Astrocyte of the cerebellum (primary cell): ENCODE measurements at regions not wholly inside any gene's neighbourhood (a gene's known extent, or its start where the extent isn't known, plus 50 kb on each side); places are given as distances from the start of the nearest gene placed in this dataset.

Experiments used
- DNase-seq: peaks from one replicate; pipeline ENCODE4 v3.0.0-alpha.2; 2011; ENCODE audit warnings: low read depth
- H3K4me3 ChIP-seq: 2 replicates; pipeline ENCODE4 v1.5.1; 2011; ENCODE audit warnings: mild to moderate bottlenecking, low read depth, low read length, moderate library complexity
- CTCF ChIP-seq: IDR thresholded peaks from 2 replicates; pipeline ENCODE4 v1.5.1; 2012; ENCODE audit warnings: low read length, low read depth, moderate library complexity, mild to moderate bottlenecking; ENCODE audit errors: missing control alignments
- in situ Hi-C: cut with HindIII; loops from 2 replicates; pipeline ENCODE4 v1.10.0; 2017; ENCODE audit warnings: low sequenced_read_pairs

DNA sequence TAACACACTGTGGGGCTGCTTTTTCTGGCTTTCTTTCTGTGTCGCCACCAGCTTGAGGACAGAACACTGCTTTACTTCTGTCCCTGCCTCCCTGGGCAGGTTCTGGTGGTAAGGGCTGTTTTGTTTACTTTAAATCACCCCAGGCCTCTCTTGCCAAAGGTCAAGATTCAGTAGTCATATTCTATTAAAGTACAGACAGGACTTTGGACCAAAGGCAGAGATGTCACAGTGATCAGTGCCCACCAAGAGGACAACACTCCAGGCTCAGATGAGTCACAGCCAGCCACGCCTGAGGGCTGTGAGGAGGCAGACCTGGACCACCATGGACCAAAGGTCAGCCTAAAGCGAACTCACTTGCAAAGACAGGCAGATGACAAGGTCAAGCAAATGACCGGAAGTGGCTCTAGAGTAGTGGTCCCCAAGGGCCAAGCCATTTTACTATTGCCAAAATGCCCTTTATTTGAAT lies 200.0 kb downstream of the RHOU start:
- no peak for DNase-seq
- in situ Hi-C loops: no loop called here
- TF ChIP-seq CTCF: no peak
- H3K4me3 ChIP-seq: no peak overlapping the region

DNA sequence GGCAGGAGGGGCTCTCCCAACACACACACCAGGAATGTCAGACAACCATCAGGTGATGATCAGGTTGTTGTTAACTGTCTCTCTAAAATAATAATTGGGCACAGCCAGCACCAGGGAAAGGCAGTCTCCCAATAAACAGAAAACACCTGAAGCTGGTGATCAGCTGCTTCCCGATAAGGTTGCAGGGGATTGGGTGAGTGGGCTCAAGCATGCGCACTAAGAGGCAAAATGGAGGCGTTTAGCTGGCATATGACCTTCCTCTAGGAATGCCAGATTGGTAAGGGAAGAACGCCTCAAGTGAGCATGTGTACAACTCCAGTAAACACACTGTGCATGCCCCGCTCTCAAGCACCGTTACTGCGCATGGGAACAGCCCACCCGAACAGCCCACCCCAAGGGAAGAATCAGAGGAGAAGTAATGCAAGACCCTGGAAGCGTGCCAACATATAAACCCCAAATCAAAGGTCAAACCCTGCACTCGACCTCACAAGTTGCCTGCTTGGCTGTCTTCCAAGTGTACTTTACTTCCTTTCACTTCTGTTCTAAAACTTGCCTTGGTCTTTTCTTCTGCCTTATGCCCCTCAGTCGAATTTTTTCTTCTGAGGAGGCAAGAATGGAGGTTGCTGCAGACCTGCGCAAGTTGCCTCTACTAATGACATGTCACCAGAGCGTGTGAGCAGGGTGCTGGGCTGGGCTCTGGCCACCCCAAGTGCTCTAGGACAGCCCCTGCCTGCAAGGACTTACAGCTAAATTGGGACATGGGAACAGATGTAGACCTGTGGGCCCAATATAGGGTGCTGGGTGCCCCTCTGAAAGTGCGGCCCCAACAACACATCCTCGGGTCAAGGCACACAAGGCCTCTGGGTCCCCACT lies 200.8 kb downstream of the RHOU start:
- TF ChIP-seq CTCF: no peak
- no peak for DNase-seq
- in situ Hi-C loops: no loop called here

DNA sequence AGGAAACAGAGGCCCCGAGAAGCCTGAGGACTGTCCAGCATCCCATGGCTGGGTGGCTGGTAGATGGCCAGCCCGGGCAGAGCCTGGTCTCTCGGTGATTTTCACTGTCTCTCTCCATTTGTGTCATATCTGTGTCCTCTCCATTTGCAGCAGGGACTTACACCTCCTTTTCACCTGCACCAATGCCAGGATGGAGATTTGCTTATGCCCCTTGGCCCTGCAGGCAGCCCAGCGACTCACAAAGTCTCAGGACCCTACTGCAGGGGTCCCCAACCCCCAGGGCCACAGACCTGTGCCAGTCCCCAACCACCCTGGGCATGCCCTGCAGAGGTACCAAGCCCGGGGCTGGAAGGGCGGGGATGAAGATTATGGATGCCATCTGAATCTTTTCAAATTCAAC lies 201.6 kb downstream of the RHOU start:
- no peak for DNase-seq
- no peak for TF ChIP-seq CTCF
- no peak overlapping the region for H3K4me3 ChIP-seq
- in situ Hi-C loops: no loop called here

More for the DNA sequence above, 200.8 kb downstream of the RHOU start:
- H3K4me3 ChIP-seq: no peak overlapping the region

DNA sequence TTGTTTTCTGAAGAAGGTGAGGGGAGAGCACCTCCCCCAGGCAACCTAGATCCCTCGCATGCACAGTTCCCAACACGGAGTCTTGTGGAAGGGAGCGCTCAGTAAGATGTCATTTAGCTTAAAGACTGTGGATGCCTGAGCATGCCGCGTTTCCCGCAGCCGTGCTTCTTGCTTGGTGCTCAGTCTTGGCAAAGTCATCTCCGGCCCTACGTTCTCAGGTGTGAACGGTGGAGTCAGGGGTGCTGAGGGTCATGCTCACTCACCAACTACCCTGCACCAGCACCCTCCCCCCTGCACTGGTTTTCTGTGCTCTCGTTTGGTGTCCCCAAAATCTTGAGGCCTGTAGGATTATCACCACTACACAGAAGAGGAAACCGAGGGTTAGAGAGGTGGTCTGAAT lies 202.1 kb downstream of the RHOU start:
- TF ChIP-seq CTCF: no peak
- DNase-seq: no peak
- H3K4me3 ChIP-seq: no peak overlapping the region
- in situ Hi-C loops: no loop called here

DNA sequence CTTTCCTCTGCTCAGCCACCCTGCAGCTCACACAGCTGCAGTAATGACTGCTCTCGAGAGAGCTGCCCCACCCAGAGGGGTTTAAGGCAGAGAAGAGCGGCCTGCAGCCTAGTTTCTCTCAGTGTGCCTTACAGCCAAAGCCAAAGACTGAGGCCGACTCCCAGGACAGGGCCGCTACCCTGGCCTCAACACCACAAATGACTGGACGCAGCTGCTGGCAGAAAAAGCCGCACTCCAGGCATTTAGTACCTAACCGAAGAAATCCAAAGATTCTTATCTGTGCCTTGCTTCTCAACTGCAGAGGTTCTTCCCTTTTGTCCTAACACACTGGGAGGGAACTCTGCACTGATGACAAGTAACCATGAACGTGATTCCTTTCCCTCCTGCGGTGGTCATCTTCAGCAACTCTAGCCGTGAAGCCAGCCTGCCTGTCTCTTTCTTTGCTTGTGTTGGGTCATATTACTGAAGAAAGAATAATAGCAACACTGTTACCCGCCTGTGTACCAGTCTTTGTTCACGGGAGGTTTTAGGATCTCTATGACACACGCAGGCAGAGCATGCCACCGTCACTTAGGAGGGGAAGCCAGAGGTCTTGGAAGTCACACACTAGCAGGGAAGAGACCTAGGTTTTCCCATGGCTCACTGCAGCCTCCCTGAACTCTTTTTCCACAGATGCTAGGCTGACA lies 202.7 kb downstream of the RHOU start:
- in situ Hi-C loops: no loop called here
- TF ChIP-seq CTCF: no peak
- H3K4me3 ChIP-seq: no peak overlapping the region
- DNase-seq: no peak

- TF ChIP-seq CTCF: no peak
- in situ Hi-C loops: no loop called here
- DNase-seq: no peak
- no peak overlapping the region for H3K4me3 ChIP-seq
Measured at GRCh38 chr1:228938537-228938901, 203.2 kb downstream of the RHOU start.
